Esophagus squamous epithelium (tissue), 4 donors: ENCODE measurements at regions not wholly inside any gene's neighbourhood (a gene's known extent, or its start where the extent isn't known, plus 50 kb on each side); places are given as distances from the start of the nearest gene placed in this dataset.

Source experiments
- CTCF ChIP-seq, 6 experiments: fragments of 450-650 bp in 4 of 6; fragments of 200-600 bp in 2 of 6; sonication (generic) in 2 of 6; IDR thresholded peaks; one replicate each; pipeline ENCODE4 v1.5.1; 2016 to 2019; ENCODE audit warnings: antibody characterized with exemption in 6 of 6, mild to moderate bottlenecking in 4 of 6, moderate library complexity in 4 of 6
- POLR2A ChIP-seq, 4 donors: fragments of 450-650 bp; IDR thresholded peaks; one replicate each; pipeline ENCODE4 v1.6.1; 2017; ENCODE audit warnings: antibody characterized with exemption in 4 of 4, mild to moderate bottlenecking in 4 of 4, moderate library complexity in 3 of 4

DNA sequence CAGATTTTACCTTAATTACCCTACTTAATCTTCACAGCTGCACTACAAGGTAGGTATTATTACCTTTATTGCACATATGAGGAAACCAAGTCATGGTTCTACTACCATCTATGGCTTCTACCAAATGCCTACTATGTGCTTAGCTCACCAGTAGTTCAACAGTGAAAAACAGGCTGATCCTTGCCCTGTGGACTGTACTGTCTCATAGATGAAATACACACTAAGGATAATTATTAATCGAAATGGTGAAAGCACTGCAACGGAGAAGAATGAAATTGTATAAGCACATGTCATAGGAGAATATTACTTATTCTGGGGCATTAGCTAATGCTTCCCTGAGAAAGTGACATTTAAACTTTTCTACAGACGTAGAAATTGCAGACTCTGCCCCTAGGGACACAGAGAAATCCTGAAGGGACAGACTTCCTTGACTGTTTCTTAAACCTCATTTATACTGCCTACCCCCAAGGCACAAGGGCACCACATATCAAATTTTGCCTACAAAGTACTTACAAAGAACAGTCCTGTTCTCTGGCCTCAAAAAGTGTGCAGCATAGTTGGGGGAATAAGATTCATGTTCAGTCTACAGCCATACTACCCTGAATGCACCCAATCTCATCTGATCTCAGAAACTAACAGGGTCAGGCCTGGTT is 148.4 kb upstream of the ZC3H11B start:
- no peak for TF ChIP-seq CTCF (IDR thresholded peaks at IDR 0.05)
- no peak for TF ChIP-seq POLR2A (IDR thresholded peaks at IDR 0.05)
